ENCODE measurements at regions not wholly inside any gene's neighbourhood (a gene's known extent, or its start where the extent isn't known, plus 50 kb on each side); places are given as distances from the start of the nearest gene placed in this dataset.

DNA sequence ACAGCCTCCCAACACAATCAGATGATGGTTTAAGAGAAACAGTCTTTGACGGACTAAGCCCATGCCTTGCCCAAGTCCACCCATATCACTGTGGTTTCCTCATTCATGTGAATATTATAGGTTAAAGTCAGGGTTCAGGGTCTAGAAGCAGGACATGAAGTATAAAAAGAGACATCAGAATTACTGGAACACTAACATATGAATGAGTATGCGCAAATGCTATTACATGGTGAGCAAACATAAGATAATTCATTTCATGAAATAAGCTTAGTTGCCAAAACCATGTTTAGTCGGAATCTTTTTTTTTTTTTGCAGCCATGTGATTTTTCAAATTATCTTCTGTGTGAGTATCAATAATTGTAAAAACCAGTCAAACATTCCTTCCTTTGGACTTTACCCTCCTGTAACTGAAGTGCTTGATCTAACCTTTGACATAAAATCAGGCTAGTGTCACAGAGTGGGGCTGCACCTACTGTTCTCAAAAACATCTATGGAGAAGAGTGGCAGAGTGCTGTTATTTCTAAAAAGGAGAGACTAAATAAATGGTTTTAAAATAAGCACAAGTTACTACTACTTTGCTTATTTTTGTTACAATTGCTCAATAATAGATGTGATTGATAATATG is 84.9 kb upstream of the NRIP1 start:
- TF ChIP-seq, protein P1, sequence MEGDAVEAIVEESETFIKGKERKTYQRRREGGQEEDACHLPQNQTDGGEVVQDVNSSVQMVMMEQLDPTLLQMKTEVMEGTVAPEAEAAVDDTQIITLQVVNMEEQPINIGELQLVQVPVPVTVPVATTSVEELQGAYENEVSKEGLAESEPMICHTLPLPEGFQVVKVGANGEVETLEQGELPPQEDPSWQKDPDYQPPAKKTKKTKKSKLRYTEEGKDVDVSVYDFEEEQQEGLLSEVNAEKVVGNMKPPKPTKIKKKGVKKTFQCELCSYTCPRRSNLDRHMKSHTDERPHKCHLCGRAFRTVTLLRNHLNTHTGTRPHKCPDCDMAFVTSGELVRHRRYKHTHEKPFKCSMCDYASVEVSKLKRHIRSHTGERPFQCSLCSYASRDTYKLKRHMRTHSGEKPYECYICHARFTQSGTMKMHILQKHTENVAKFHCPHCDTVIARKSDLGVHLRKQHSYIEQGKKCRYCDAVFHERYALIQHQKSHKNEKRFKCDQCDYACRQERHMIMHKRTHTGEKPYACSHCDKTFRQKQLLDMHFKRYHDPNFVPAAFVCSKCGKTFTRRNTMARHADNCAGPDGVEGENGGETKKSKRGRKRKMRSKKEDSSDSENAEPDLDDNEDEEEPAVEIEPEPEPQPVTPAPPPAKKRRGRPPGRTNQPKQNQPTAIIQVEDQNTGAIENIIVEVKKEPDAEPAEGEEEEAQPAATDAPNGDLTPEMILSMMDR (conservative IDR thresholded peaks at IDR 0.05; ENCODE audit: low read depth, low read length): no peak
- no peak for TF ChIP-seq EZH2 (IDR thresholded peaks at IDR 0.05; ENCODE audit: low read length, unreplicated experiment)

Measured in PC-3 (cell line).